HL-60/S4 treated with phorbol 12-myristate 13-acetate at 8.2 ng/mL for 4 days and 3 days (cell line): ENCODE measurements at regions not wholly inside any gene's neighbourhood (a gene's known extent, or its start where the extent isn't known, plus 50 kb on each side); places are given as distances from the start of the nearest gene placed in this dataset.

Source experiments
- in situ Hi-C: fragments of 300-500 bp; cut with MboI; formaldehyde crosslinking; loops from 2 replicates; pipeline ENCODE4 v1.15.0; 2022; ENCODE audit warnings: low sequenced_read_pairs

DNA sequence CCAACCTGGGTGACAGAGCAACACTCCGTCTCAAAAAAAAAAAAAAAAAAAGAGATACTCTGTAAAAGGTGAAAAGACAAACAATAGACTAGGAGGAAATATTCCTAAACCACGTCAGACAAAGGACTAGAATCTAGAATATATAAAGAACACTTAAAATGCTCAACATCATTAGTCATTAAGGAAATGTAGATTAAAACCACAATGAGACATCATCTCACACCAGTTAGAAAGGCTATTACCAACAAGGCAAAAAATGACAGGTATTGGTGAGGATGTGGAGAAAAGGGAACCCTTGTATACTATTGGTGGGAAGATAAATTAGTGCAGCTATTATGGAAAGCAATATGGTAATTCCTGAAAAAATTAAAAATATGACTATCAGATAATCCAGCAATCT, 903.1 kb upstream of the SOX9 start:
- in situ Hi-C loops: no loop called here

GRCh38 chr17:71224824-71225575, 895.8 kb upstream of the SOX9 start:
- in situ Hi-C loops: no loop called here

DNA sequence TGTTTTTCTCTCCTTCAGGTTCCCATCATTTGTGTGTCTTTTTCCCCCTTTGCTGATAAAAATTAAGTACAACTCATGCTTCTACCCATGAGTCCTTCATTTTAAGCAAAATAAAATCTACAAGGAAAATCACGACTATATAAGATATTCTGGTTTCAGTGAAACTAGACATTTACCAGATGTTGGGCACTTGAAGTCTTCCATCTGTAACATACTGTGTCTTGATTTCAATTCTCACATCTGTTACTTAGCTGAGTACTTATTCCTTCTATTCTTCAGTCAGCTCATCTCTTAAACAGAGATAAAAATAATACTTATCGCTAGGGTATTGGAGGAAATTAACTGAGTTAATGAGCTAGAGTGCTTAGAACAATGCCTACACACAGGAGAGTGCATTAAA, 893.0 kb upstream of the SOX9 start:
- in situ Hi-C loops: no loop called here

DNA sequence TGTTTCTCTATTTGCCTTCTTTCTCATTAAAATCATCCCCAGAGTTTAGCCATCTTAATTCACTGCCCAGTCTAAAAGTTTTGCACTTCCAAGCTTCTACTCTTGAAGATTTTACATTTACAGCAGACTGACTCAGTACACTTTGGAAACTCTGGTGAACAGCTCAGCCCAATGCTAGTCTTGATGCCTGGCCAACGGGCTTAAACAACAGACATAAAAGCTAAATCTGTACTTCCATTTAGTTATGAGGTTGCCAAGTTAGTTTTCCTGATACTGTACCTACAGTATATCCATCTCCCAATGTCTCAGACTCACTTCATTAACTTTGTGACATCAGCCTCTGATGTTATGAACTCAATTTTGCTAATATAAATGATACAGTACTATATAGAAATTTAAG, 891.8 kb upstream of the SOX9 start:
- in situ Hi-C loops: no loop called here

GRCh38 chr17:71232801-71233559, 887.8 kb upstream of the SOX9 start:
- in situ Hi-C loops: no loop called here

- in situ Hi-C loops: no loop called here
These were observed 886.5 kb upstream of the SOX9 start for GRCh38 chr17:71234349-71234748.

DNA sequence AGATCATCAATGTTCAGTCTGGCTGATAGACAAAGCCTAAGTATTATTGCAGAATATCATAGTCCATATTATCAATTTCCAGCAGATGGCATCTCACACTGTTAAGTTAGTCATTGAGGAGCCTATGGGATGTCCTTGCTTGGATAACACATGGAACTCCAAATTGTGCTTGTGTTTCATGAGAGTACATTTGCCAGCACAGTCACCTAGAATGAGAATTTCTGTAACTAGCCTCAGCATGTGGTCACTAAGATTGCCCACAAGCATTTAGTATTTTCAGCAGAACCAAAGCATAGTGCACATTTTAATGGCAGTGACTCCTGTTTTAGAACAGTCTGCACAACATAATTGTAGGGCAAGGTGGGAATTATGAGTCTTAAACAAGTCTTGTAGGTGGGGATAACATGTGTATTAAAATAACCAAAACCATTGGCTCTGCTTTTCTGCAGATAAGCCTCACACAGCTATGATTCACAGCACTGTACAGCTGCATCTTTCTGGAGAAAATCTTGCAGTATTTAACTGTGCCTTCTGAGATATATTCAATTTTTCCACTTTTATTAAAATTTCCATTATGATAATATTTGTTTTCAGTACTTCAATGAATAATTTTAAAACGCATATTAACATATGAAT, 882.8 kb upstream of the SOX9 start:
- in situ Hi-C loops: no loop called here

DNA sequence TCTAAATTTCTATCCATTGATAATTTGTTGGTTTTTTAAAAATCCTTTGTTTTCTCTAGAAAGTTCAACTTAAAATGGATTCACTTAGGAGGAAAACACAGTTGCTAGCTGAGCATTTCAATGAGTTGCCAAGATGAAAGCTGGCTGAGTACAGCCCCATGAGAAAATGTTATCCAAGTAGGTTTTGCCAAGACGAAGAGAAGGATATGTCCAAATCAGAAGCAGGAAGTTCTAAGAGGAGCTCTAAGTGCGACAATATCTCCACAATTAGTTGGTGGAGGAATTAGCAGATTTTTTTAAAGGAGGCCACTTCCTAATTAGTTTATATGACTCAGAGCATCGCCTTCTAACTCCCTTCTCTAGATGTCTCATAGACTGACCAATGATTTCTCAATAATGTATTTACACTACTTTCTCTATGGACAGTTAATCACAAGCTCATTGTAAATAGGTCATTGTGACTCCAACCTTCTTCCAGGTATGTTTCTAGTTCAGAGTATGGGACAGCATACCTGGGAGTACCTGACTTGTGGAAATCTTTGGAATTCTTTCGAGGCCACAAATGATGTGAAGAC, 873.3 kb upstream of the SOX9 start:
- in situ Hi-C loops: no loop called here

DNA sequence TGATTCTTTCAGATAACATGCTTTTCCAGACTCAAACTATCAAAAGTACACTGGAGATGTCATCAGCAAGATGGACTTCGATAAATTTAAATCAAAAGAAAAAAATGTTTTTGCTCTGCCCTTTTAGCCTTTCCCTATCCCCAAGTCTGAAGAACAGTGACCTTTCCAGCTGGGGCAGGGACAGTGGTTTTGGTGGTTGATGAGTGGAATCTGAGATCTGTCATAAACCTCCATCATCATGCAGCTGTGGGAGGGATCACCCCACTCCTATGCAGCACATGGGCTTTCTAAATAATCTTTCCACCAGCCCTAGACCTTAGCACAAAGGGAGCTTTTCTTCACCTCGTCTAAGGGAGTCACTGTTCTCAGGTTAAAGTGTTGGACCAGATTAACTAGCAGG, 869.5 kb upstream of the SOX9 start:
- in situ Hi-C loops: no loop called here

DNA sequence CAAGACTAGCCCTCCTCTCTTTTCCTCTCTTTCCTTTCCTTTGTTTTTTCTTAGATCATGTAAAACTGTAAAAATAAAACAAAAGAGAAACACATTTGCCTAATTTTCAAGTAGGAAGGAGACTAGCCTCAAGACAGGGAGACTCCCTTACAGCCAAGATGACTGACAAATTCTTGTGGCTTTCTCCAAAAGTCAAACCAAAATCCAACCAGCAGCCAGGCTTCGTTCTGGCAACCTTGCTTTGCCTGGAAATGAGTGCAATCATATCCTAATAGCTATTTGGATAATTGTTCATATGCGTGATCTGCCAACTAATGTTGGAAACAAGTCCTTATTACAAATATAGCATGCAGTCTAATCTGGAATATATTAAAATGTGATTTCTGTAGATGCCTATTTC, 868.9 kb upstream of the SOX9 start:
- in situ Hi-C loops: no loop called here

- in situ Hi-C loops: no loop called here
These were observed 868.4 kb upstream of the SOX9 start for GRCh38 chr17:71252436-71252835.

DNA sequence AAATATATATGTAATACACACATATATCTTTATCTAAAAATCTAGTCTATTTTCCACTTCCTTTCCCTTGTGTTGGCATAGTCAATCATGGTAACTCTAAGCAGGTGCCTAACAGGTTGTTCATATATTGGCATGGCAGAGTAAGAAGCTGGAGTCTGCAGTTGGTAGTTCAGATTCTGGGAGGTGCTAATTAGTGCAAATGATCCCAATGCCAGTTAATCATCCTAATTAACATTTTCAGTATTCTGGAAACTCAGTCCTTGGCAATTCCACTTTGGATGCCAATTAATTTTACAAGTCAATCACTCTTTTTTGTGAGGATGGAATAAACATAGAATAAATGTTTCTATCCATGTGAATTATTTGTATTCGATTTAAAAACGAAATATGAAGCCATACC, 863.7 kb upstream of the SOX9 start:
- in situ Hi-C loops: no loop called here

- in situ Hi-C loops: no loop called here
These were observed 860.4 kb upstream of the SOX9 start for GRCh38 chr17:71260366-71260940.

DNA sequence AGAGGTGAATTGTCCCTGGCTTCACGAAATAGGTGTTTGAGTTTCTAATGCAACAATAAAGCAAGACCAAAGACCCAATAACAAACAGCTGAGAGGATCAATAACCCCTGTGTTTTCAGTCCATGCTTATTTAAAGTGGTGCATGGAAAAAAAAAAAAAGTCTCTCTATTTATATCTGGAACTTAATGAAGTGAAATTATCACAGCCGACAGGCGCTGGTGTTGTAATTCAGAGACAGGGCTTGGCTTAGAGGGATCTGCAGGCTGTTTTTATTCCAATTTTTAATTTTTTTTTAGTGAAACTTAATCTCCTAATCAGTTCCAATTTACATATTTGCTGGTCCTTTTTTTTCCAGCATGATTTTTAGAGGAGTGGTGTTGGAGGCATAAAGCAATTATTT, 858.2 kb upstream of the SOX9 start:
- in situ Hi-C loops: no loop called here

DNA sequence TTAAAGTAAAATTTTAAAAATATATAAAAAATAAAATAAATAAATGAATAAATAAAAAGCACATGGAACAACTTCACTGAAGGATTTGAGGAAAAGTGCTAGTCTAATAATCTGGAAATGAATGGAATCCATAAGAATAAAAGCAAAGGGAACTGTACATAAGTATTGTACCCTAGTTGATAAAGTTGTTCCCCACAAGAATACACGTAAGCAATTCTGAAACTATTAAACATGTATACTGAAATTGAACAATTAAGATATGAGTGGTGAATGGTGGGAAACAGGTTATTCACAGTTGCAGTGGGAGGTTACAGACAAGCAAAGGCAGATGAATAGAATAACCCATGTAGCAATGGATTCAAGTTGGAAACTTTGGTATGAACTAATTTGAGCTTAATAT, 853.2 kb upstream of the SOX9 start:
- in situ Hi-C loops: no loop called here

- in situ Hi-C loops: no loop called here
These were observed 851.6 kb upstream of the SOX9 start for GRCh38 chr17:71269201-71269600.

DNA sequence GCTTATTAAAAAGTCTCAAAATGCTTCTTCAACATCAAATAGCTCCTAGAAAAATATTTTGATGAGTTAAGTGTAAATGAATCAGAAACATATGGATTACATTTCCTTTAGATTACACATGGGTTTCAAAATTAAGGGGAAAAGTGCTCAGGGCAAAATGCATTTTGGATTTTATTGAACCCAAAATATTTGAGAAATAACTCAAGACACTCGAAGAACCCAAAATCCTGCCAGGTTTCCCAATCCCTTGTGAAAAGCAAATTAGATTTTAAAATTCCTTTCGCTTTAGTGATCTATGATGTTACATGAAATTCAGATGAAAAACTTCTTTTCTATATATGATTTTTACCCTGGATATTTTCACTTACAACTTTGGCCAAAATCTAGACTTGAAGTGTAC, 847.4 kb upstream of the SOX9 start:
- in situ Hi-C loops: no loop called here

GRCh38 chr17:71276079-71276478, 844.7 kb upstream of the SOX9 start:
- in situ Hi-C loops: no loop called here

DNA sequence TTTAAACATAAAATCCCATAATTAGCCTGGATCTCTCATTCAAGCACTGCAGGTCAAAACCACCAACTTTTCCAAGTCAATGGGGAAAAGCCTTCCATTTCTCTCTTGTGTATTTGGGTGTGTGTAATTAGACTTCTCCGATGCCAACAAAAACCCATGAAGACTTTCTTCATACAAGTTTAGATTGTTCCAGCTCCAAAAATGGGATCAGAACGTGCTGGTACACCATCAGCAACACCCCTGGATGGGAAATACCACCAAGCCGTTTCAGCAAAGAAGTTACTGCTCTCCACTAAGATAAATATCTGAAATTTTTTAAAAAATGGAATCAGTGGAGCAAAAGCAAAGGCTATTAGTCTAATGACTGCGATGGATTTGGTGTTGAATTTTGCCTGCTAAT, 837.3 kb upstream of the SOX9 start:
- in situ Hi-C loops: no loop called here

GRCh38 chr17:71284032-71284755, 836.6 kb upstream of the SOX9 start:
- in situ Hi-C loops: no loop called here

DNA sequence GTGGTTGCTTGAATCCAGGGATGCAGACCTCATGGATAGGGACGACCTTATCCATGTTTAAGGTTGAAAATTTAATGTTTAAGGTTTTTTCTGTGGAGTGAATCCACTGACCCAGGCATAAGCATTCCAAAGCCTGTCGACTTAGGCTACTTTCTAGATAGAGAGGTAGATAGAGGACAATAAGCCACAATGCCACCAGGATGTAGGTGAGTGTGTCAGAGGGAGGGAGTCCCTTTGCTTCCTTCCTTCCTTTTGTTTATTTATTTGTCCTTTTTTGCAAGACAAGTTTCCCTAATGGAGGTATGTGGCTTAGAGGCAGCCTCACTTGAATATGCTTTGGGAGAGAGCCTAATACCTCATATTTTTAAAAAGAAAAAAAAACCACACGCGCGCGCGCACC, 834.2 kb upstream of the SOX9 start:
- in situ Hi-C loops: no loop called here
